Stimulated activated CD8-positive, alpha-beta memory T cell treated with anti-CD3 and anti-CD28 coated beads, Interleukin-15, amount 100 ng/mL, for 1 hour (primary cell): ENCODE measurements at regions not wholly inside any gene's neighbourhood (a gene's known extent, or its start where the extent isn't known, plus 50 kb on each side); places are given as distances from the start of the nearest gene placed in this dataset.

Source experiments
- DNase-seq: peaks from one replicate; pipeline ENCODE4 v3.0.0-alpha.2; 2020; ENCODE audit warnings: low read depth

GRCh38 chr2:120936476-120937334, 201.0 kb downstream of the GLI2 start:
- DNase-seq, result no peak

DNA sequence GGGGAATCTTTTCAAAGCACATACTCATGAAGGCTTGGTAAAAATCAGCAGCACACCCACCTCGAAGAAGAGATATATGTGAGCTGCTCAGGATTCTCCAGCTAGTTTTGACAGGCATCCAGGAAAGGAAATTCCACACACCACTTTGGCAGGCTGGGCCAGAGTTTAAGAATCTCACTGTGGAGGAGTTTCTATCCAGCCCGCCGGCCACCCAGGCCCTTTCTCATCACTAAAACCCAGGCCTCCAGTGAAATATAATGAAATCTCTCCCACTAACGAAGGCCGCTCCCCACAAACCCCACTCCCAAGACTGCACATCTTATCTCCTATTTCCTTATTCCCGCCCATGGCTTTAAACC, 202.0 kb downstream of the GLI2 start:
- DNase-seq, result no peak

DNA sequence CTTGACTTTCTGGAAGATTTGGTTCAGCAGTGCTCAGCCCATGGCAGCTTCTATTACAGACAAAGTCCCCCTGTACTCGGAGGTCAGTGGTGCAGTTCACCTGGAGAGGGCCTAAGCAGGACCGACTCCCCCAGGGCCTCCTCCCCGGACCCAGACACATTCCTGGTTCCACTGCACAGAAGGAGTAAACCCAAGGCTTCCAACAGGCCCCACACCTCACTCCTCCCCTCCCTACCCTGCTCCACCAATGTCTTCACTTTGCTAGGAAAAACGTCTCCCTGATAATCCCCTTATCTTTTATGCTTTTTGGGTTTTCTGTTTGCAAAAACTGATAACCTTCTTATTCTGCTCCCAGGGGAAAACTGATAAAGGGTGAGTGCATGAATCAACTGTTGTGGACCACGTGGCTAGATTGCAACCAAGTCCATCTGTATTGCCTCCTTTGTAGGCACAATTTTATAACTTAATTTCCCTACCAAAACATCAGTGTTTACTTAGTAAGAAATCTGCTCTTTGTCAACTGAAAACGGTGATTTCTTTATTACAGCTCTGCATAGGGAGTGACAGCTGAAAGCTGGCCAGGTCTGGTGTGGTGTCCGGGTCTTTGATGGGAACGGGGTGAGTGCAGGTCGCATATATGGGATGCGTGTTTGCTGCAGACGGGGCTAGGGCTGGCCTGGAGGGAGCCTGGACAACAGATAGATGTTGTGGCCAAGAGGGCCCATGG, 202.5 kb downstream of the GLI2 start:
- no peak for DNase-seq

DNA sequence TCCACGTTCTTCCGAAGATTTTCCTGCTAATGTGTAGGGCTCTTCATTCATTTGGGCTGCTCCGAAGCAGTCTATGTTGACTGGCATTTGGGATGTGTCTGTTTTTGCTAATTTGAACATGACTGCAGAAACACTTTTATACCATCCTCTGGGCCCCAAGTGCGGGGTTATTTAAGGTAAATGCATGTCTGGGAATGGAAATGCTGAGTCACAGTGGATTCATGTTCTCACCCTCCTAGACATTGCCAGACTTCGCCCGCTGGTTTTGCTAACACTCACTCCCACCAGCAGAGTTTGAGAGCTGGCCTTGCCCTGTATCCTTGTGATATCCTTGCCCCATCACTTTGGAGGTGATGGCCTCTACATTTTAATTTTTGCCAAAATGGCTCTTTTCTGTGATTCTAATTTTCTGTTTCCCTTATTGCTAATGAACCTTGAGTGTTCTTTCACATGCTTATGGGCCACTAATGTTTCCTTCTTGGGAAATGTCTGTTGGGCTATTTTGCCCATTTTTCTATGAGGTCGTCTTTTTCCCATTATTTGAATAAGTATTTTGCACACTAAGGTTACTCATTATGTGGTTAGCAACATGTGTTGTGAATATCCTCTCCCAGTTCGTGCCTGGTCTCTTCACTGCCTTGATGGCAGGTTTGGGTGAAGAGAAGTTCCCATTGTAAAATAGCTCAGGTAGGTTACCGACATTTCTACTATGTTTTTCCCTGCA, 204.1 kb downstream of the GLI2 start:
- DNase-seq, result no peak

DNA sequence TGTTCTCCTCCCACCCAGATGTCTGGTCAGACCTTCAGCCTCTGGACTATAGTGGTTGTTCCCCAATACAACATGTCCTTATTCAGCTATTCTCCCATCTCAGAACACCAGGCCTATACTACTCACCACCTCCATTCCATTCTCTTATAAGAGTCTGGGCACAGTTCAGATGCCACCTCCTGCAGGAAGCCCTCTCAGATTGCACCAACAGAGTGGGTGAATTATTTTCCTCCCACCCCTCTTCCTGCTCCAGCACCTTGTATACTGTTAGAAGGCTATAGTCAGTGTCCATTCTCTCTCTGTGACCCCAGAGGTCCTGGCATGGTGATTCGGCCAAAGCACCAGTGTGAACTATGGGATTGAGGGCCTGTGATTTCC, 204.6 kb downstream of the GLI2 start:
- DNase-seq, result no peak

GRCh38 chr2:120940726-120941256, 205.1 kb downstream of the GLI2 start:
- no peak for DNase-seq

- no peak for DNase-seq
Measured at GRCh38 chr2:120941571-120942120, 206.0 kb downstream of the GLI2 start.

DNA sequence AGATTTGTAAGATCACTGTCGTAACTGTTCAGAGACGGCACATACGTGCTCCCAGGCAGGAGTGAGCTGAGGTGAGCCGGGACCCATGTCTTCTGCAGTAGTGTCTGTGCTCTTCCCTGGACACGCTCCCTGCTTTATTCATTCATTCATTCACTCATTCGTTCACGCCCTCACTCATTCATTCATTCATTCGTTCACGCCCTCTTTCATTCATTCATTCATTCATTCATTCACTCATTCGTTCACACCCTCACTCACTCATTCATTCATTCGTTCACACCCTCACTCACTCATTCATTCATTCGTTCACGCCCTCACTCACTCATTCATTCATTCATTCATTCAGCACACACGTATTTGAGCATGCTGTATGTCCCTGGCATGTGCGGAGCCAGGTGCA, 207.0 kb downstream of the GLI2 start:
- no peak for DNase-seq

DNA sequence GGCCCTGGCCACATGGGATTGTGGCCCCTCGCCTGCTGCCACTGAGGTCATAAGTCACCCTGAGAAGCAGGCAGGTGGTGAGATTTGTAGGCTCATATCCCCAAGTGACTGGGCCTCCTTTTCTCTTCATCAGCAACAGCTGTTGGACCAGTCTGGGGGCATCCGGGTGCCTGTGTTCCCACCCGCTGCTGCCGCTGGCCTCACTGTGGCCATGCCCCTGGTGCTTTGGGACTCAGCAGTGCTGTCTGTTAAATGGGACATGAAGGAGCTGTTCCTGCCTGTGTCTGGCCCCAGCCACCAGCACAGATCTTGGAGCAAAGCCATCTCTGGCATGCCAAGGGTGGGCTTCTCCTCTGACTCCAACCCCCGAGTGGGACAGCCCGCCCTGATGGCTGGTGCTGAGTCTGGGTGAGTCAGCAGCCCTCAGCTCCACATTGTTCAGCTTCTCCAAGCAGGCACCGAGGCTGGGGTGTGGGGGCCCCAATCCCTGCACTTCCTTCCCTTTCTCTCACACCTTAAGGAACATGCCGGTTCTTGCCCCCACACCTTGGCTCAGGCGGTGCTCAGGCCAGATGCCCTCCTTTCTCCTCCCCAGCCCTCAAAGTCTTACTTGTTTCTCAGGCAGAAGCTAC, 207.9 kb downstream of the GLI2 start:
- DNase-seq, result no peak

GRCh38 chr2:120944575-120944974, 208.9 kb downstream of the GLI2 start:
- DNase-seq, result no peak

- no peak for DNase-seq
Measured at GRCh38 chr2:120945091-120945490, 209.4 kb downstream of the GLI2 start.

DNA sequence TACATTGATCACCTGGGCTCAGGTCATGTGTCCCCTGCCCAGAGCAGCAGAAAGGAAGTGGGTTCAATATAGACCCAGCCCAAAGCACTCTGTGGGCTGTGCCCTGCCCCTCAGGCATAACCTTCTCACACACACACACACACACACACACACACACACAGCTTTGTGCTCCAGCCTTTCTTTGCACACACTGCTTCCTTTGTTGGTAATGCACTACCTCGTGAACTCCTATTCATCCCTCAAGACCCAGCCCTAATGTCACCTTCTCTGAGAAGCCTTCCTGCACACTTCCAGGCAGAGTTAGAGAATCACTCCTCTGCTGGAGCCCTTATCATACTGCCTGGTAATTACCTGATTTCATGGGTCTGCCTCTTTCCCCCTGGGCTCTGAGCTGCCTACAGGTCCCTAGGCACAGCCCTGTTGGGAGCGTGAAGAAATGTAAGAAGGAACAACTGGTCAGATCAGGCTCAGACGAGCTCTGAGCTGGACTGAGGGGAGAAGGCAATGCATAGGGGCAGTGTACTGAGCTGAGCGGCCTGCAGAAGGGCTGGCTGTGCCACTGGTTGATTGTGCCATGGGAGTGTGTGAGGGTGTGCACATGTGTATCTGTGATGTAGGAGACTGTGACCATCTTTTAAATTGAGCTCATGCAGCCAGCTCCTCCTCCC, 210.3 kb downstream of the GLI2 start:
- no peak for DNase-seq

- no peak for DNase-seq
Measured at GRCh38 chr2:120947327-120947726, 211.7 kb downstream of the GLI2 start.

DNA sequence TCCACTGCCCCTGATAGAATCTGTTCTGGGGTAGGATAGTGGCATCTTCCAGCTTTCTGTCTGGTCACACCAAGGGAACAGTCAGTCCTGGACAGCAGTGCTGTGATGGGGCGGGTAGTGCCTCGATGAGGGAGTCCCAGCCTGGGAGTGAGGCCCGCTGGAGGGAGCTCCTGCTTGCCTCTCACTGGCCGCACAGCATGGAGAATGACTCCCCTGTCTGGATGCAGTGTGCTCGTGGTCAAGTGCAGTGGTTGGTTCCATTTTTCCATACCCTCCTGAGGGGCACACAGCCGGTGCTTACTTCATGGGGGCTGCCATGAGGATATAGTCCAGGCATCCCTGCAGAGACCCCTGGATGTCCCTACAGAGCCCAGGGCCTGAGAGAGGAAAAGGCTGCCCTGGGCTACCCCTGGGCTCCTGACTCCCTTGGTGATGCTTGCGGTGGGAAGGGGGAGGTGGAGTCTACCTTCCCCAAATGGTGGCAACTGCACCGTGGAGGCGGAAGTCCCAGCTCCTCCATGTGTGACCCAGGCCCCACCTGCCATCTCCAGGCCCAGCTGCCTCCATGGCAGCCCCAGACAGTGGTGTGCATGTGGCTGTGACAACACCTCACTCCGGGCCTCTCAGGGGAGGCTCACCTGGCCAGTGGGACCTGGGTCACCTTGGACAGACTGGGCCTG, 212.5 kb downstream of the GLI2 start:
- DNase-seq, result no peak

GRCh38 chr2:120948662-120949011, 213.0 kb downstream of the GLI2 start:
- DNase-seq, result no peak

- no peak for DNase-seq
Measured at GRCh38 chr2:120949027-120949956, 213.6 kb downstream of the GLI2 start.

- no peak for DNase-seq
Measured at GRCh38 chr2:120949957-120950590, 214.4 kb downstream of the GLI2 start.

DNA sequence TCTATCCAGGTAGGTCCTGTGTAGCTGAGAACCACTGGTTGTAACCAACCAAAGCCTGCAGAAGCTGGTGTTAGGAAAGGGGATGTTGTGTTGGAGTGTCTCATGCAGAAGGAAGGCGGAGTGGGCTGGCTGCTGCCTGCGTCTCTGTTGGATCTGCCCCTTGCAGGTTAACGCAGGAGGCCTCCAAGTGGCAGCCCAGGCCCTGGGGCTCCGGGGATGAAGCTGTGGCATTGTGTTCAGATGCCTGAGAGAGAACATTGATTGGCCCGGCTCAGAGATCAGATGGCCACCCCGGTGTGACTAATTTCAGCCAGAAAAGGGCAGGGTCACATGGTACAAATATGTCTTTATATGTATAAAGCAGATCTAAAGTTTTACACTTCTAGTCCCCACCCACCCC, 216.0 kb downstream of the GLI2 start:
- no peak for DNase-seq

DNA sequence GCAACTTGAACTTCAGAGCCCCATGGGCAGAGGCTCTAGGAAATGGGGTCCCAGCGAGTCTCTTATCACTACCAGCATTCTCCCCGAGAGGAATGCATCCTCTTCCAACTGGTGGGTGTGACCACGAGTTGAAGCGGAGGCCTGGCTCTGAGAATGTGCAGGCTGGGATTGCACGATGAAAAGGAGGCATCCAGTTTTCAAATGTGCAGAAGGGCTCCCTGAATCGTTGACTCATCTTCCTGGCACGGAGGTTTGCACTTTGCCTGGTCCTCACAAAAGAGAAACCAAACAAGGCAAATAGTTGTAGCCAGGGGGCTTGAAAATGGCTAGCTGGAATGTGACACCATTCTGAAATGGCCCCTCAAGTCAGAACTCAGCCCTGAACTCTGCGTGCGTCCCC, 216.7 kb downstream of the GLI2 start:
- DNase-seq, result no peak
